ENCODE measurements at regions not wholly inside any gene's neighbourhood (a gene's known extent, or its start where the extent isn't known, plus 50 kb on each side); places are given as distances from the start of the nearest gene placed in this dataset.

- no peak overlapping the region for H3K4me3 ChIP-seq (replicated peaks in 1 of 2; ENCODE audit: low read depth in 2 of 2, low read length in 2 of 2)
- no peak for TF ChIP-seq CTCF (IDR thresholded peaks at IDR 0.05; ENCODE audit: low read depth, low read length)
- DNase-seq (ENCODE audit: low read depth in 2 of 2), result no peak
Observed at GRCh38 chr3:120516136-120516535, 65.3 kb upstream of the FSTL1 start.

- no peak for DNase-seq (ENCODE audit: low read depth in 2 of 2)
- no peak overlapping the region for H3K4me3 ChIP-seq (replicated peaks in 1 of 2; ENCODE audit: low read depth in 2 of 2, low read length in 2 of 2)
- no peak for TF ChIP-seq CTCF (IDR thresholded peaks at IDR 0.05; ENCODE audit: low read depth, low read length)
Observed at GRCh38 chr3:120512655-120513054, 61.9 kb upstream of the FSTL1 start.

GRCh38 chr3:120506828-120507774 lies 56.3 kb upstream of the FSTL1 start:
- peak; percentile 78 for TF ChIP-seq CTCF (IDR thresholded peaks at IDR 0.05; ENCODE audit: low read depth, low read length)
- peak; percentile 73 for DNase-seq (ENCODE audit: low read depth in 2 of 2)
- H3K4me3 ChIP-seq (replicated peaks in 1 of 2; ENCODE audit: low read depth in 2 of 2, low read length in 2 of 2), result no peak overlapping the region

DNA sequence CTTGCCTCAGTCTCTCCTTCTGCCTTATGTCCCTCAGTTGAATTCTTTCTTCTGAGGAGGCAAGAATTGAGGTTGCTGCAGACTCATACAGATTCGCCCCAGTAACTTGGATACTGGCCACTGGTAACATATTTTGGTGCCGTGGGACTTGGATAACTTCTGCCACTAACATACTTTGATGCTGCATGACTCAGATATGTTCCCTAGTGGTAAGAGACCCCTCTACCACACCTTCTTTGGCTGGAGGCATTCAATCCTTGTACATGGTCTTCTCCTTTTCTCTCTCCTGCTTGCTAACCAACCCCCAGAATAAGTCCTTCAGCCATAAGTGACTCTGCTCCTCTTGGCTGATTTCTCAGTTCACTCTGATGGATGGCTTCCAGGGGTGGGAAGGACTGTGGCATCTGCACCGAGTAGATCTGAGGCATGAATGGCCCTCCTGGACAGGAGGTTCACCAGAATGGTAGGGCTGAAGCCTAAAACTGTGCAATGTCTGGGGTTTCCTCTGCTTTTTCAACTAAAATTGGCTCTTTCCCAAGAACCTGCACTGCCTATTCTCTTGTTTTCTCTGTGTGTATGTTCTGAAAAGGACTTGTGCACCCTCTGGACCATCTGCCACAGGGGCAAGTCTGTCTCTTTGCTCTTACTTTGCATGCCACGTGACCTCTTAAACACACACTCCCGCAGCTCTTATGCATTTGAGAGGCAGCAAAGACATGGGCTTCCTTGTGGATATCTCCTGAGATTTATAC lies 55.5 kb upstream of the FSTL1 start:
- peak; percentile 33 to 59 for DNase-seq (ENCODE audit: low read depth in 2 of 2)
- TF ChIP-seq CTCF (IDR thresholded peaks at IDR 0.05; ENCODE audit: low read depth, low read length), result no peak

GRCh38 chr3:120503727-120504616 lies 53.2 kb upstream of the FSTL1 start:
- no peak overlapping the region for H3K4me3 ChIP-seq (replicated peaks in 1 of 2; ENCODE audit: low read depth in 2 of 2, low read length in 2 of 2)
- DNase-seq (ENCODE audit: low read depth in 2 of 2), result no peak
- TF ChIP-seq CTCF (IDR thresholded peaks at IDR 0.05; ENCODE audit: low read depth, low read length), result no peak

More for the DNA sequence above, 55.5 kb upstream of the FSTL1 start:
- H3K4me3 ChIP-seq (replicated peaks in 1 of 2; ENCODE audit: low read depth in 2 of 2, low read length in 2 of 2), result no peak overlapping the region

DNA sequence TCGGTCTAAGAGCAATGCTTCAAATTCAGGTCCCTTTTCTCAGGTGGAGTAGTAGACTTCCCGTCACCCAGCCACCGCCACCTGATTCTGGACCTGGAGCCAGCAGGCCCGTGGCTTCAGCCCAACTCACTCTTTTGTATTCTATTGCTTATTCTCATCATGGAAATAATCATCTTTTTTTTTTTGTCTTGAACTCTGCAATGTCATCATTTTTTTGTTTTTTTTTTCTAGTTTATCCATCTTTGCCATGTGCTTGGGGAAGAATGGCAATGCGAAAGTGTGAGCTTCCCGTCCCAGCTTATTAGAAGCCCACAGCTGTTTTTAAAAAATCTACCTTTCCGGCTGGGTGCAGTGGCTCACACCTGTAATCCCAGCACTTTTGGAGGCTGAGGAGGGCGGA lies 51.3 kb upstream of the FSTL1 start:
- no peak for DNase-seq (ENCODE audit: low read depth in 2 of 2)
- no peak for TF ChIP-seq CTCF (IDR thresholded peaks at IDR 0.05; ENCODE audit: low read depth, low read length)
- H3K4me3 ChIP-seq (replicated peaks in 1 of 2; ENCODE audit: low read depth in 2 of 2, low read length in 2 of 2), result no peak overlapping the region
